Stimulated activated CD4-positive, alpha-beta T cell treated with anti-CD3 and anti-CD28 coated beads, Interleukin-4, amount 100 ng/mL, for 48 hours (primary cell): ENCODE measurements at regions not wholly inside any gene's neighbourhood (a gene's known extent, or its start where the extent isn't known, plus 50 kb on each side); places are given as distances from the start of the nearest gene placed in this dataset.
A peak's percentile ranks its signal among the peaks of the same experiment; 100 is the strongest.

ENCODE experiments used
- DNase-seq, 2 donors: peaks; one replicate each; pipeline ENCODE4 v3.0.0-alpha.2; 2020; ENCODE audit warnings: low read depth in 2 of 2

- no peak for DNase-seq
These were observed 89.6 kb downstream of the ZNF280B start for GRCh38 chr22:22418957-22419356.

- DNase-seq, result no peak
These were observed 88.0 kb downstream of the ZNF280B start for GRCh38 chr22:22420580-22420979.

- DNase-seq, result no peak
These were observed 87.2 kb downstream of the ZNF280B start for GRCh38 chr22:22421392-22421791.

GRCh38 chr22:22422629-22423112, 85.9 kb downstream of the ZNF280B start:
- DNase-seq, result peak; percentile 61 to 74

GRCh38 chr22:22423681-22424080, 84.9 kb downstream of the ZNF280B start:
- no peak for DNase-seq

GRCh38 chr22:22424210-22424800, 84.2 kb downstream of the ZNF280B start:
- DNase-seq, result no peak

- DNase-seq, result no peak
These were observed 83.6 kb downstream of the ZNF280B start for GRCh38 chr22:22424956-22425355.

- no peak for DNase-seq
These were observed 83.2 kb downstream of the ZNF280B start for GRCh38 chr22:22425356-22425755.

GRCh38 chr22:22425783-22426624, 82.5 kb downstream of the ZNF280B start:
- DNase-seq, result no peak

GRCh38 chr22:22427542-22428065, 80.9 kb downstream of the ZNF280B start:
- DNase-seq, result no peak

- DNase-seq, result no peak
These were observed 80.1 kb downstream of the ZNF280B start for GRCh38 chr22:22428222-22429098.

GRCh38 chr22:22429369-22430108, 79.0 kb downstream of the ZNF280B start:
- DNase-seq, result no peak

- no peak for DNase-seq
These were observed 78.3 kb downstream of the ZNF280B start for GRCh38 chr22:22430111-22430820.

GRCh38 chr22:22431271-22432220, 77.0 kb downstream of the ZNF280B start:
- peak; percentile 52 to 60 for DNase-seq

GRCh38 chr22:22432479-22432878, 76.1 kb downstream of the ZNF280B start:
- no peak for DNase-seq

- no peak for DNase-seq
These were observed 75.6 kb downstream of the ZNF280B start for GRCh38 chr22:22432937-22433336.

- DNase-seq, result no peak
These were observed 74.8 kb downstream of the ZNF280B start for GRCh38 chr22:22433770-22434169.
